HL-60 (cell line): ENCODE measurements at regions not wholly inside any gene's neighbourhood (a gene's known extent, or its start where the extent isn't known, plus 50 kb on each side); places are given as distances from the start of the nearest gene placed in this dataset.

Experiments
- DNase-seq, 2 experiments: peaks; one replicate each; pipeline ENCODE4 v3.0.0-alpha.2; 2010 to 2020; ENCODE audit warnings: low read depth in 1 of 2, low spot score in 1 of 2
- H3K27ac ChIP-seq: fragments of 250-450 bp; sonication (Bioruptor Pico); replicated peaks from 2 replicates; pipeline ENCODE4 v1.5.1; 2020; ENCODE audit warnings: mild to moderate bottlenecking, moderate library complexity
- H3K27me3 ChIP-seq: fragments of 250-450 bp; sonication (Bioruptor Pico); 2 replicates; pipeline ENCODE4 v1.5.1; 2021; ENCODE audit warnings: mild to moderate bottlenecking, moderate library complexity; ENCODE audit not compliant: insufficient read depth, poor library complexity, severe bottlenecking
- H3K4me3 ChIP-seq: replicated peaks from 2 replicates; pipeline ENCODE4 v1.5.1; 2011; ENCODE audit warnings: mild to moderate bottlenecking, control low read depth, low read length; ENCODE audit not compliant: insufficient read depth
- CTCF ChIP-seq: IDR thresholded peaks from one replicate; pipeline ENCODE4 v1.5.1; 2011; ENCODE audit warnings: low read length, control low read depth, inconsistent platforms; ENCODE audit not compliant: insufficient read depth
- GABPA ChIP-seq: IDR thresholded peaks from 2 replicates; pipeline ENCODE4 v1.6.1; 2012; ENCODE audit warnings: low read depth
- POLR2AphosphoS5 ChIP-seq: IDR thresholded peaks from 2 replicates; pipeline ENCODE4 v1.6.1; 2012; ENCODE audit warnings: low read depth
- REST ChIP-seq: IDR thresholded peaks from 2 replicates; pipeline ENCODE4 v1.6.1; 2012; ENCODE audit warnings: low read depth; ENCODE audit not compliant: insufficient replicate concordance
- SPI1 ChIP-seq: IDR thresholded peaks from 2 replicates; pipeline ENCODE4 v1.6.1; 2012; ENCODE audit warnings: low read depth, mild to moderate bottlenecking, borderline replicate concordance

- no peak for TF ChIP-seq REST
- TF ChIP-seq SPI1, result no peak
- TF ChIP-seq GABPA, result no peak
- TF ChIP-seq POLR2AphosphoS5, result no peak
- TF ChIP-seq CTCF, result no peak
- Histone ChIP-seq H3K27me3 (no peaks in the 10 kb centered on the region), H3K4me3 (no peak overlapping the region), H3K27ac (no peak overlapping the region)
- DNase-seq, result no peak
Observed at GRCh38 chr2:220935789-220936321, 636.2 kb downstream of the EPHA4 start.

- H3K4me3 ChIP-seq, result no peak overlapping the region
- TF ChIP-seq GABPA, result no peak
- no peak for TF ChIP-seq REST
- no peak for TF ChIP-seq CTCF
- no peak for TF ChIP-seq SPI1
- no peak for TF ChIP-seq POLR2AphosphoS5
- no peak overlapping the region for H3K27ac ChIP-seq
- H3K27me3 ChIP-seq, result no peaks in the 10 kb centered on the region
- DNase-seq, result no peak
Observed at GRCh38 chr2:220936641-220937197, 635.4 kb downstream of the EPHA4 start.

- H3K27me3 ChIP-seq, result no peaks in the 10 kb centered on the region
- no peak overlapping the region for H3K4me3 ChIP-seq
- H3K27ac ChIP-seq, result no peak overlapping the region
- no peak for TF ChIP-seq SPI1
- TF ChIP-seq POLR2AphosphoS5, result no peak
- TF ChIP-seq GABPA, result no peak
- no peak for TF ChIP-seq CTCF
- TF ChIP-seq REST, result no peak
- no peak for DNase-seq
Observed at GRCh38 chr2:220937245-220937644, 634.9 kb downstream of the EPHA4 start.
